GM21360 (cell line): ENCODE measurements at regions not wholly inside any gene's neighbourhood (a gene's known extent, or its start where the extent isn't known, plus 50 kb on each side); places are given as distances from the start of the nearest gene placed in this dataset.

Source experiments
- ATAC-seq: cut with Tn5 transposase; IDR thresholded peaks from one replicate; pipeline ENCODE4 v1.9.1; 2021; ENCODE audit warnings: mild to moderate bottlenecking, moderate library complexity; ENCODE audit not compliant: unreplicated experiment

DNA sequence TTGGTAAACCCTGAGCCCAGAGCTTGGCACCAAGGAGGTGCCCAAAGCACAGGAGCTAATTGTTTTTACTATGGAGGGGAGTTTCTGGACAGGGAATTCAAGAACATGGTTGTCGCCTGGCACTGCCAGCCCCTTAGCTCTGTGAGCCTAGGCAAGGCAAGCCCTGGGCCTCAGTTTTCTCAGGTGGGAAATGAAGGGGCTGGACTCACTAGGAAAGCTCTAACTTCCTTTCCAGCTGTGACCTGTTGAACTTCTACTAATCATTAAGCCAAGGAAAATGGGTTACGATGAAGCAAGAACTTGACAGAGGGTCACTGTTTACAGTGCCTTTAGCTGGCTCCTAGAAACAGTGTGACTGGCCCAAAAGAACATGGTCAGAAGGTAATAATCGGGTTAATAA lies 277.2 kb downstream of the SHQ1 start:
- ATAC-seq = no peak

DNA sequence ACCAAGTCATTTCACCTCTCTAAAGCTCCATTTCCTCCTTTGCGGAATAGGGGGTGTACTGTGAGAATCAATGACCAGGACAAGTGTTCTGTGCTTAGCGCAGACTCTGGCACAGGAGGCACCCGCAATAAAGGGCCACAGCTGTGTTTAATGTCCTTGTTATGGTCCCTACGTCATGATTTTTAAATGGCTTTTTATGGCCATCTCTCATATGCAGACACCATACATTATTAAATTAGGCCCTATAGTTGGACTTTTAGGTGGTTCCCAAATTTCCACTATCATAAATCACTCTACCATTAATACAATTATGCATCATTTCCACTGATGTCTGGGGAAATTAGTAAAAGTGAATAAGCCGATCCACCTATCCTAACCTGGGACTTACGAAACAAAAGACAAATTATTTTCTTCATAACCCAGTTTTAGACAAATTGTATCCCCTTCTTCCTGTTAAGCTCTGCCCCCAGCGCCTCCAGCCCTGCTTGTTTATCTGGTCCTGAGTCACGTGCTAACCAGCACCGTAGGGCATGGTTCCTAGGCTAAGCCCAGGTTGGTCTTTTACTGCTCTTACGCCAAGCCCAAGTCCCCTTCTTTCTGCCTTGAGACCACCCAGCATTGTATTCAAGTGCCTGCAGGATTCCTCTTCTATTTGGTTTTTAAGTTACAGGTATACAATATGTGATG lies 278.3 kb downstream of the SHQ1 start:
- no peak for ATAC-seq

DNA sequence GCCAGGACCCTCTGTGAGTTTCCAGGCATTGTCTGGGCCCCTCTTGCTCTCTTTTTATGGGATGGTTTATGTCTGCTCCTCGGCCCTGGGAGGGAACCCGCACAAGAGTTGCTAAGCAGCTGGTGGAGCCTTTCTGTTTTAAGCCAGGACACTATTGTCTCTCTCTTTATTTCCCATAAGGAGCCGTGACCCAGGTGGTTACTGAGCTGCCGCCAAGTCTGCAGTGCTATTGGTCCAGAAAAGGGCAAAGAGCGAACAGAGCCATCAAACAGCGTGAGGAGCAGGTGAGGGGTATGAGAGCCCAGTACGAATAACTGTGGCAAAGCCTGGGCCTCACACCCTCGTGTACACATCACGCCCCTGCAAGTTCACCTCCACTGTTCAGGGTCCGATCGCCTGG lies 280.2 kb downstream of the SHQ1 start:
- ATAC-seq = no peak

DNA sequence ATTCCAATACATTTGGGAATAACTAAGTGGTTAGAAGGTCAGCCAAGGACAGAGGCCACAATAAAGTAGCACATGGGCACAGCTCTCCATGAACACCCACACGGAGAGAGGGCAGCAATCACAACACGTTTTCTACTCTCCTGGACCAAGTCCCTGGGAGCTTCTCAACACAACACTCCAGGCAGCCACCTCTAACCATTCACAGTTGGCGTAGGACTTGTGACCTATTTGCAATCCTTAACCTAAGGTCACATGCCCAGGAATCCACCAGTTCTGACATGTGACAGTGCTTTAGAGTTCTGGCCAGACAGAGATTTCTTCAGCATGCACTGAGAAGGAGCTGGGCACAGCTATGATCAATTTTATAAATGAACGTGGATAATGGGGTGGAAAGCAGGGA lies 280.8 kb downstream of the SHQ1 start:
- no peak for ATAC-seq

DNA sequence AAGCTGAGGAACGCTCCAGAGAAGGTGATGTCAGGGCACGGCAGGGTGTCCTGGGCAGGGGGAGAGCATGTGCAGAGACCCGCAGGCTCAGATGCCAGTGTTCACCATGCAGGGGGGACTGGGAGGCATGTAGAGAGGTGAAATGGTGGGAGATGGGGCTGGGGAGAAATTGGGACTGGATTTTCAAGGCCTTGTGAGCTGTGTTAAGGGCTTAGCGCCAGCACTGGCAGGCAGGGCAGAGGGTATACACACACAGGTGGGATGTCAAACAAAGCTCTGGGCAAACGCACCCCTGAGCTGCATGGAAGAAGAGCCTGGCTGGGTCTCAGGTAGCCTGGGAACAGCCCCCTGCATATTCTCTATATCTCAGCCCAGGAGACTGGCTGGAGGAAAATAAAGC lies 282.7 kb downstream of the SHQ1 start:
- no peak for ATAC-seq

DNA sequence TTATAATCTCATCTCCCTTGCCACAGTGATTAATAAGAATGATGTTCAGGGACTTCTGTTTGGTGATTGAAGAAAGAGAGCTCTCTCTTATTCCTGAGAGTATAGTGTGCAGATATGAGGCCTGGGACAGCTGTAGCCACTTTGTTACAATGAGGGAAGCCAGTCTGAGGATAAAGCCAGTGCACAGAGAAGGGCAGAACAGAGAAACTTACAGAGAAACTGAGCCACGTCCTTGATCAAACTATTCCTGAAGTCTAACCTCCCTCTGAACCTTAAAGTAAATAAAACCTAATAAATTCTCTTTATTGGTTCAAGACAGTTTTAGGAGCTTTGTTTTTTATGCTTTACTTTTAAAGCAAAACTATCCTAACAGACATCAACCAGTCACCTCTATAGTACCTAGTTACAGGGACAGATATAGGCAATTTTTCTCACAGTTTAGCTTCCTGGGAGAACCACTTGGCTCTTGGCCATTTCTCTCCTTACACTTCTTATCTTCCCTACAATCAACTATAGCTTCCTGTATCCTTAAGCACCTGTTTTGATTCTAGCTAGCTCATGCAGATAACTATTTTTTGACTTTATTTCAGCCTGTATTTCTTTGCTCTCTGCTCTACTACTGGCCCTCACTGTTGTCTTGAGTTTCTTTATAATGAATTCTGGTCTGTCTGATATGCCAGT lies 284.4 kb downstream of the SHQ1 start:
- no peak for ATAC-seq

DNA sequence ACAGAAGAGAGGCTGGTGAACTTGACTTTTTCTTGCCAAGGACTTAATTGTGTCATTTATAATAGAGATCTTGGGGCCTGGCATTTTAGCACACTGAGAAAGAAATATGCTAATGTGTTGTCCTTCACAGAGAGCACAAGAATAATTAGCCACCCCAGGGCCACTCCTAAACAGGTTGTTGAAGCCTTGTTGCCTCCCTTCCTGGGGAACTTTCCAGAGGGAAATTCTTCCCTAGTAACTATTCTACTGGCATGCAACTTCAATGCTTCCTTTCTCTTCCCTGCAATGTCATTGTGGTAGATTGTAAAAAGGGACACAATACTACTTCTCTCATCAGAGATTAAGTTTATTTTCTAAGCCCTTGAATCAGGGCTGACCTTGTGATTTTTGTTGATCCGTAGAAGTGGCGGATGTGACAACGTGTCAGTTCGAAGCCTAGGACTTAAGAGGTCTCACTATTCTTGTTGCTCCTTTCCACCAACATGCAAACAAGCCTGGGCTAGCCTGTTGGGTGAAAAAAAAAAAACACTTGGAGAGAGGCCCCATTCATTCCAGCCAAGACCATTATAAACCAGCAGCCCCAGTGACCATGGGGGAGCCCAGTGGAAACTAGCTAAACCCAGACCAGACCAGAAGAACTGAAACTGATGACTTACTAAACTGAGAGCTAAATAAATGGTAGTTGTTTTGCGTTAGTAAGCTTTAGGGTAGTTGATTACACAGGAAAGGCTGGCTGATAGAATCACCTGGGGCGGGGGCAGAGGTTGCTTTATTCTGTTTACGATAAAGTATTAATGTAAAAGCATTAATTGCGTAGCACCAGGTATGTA lies 287.2 kb downstream of the SHQ1 start:
- no peak for ATAC-seq

DNA sequence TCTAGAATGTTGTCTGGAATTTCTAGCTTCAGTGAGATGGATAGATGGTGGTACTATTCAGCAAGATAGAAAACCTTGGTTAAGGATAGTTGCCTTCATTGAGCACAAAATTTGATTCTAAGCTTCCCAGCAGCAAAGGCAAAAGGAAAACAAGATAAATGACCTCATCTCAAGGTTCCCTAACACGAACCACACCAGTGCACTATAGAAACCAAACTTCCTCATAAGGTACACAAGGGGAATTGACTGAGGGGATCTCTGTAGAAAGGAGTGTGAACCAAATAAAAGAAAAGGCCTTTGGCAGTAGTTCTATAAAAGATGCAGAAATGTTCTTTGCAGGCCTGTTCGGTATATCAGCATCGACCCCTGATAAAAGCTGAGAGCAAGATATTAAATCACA lies 288.9 kb downstream of the SHQ1 start:
- ATAC-seq = no peak

DNA sequence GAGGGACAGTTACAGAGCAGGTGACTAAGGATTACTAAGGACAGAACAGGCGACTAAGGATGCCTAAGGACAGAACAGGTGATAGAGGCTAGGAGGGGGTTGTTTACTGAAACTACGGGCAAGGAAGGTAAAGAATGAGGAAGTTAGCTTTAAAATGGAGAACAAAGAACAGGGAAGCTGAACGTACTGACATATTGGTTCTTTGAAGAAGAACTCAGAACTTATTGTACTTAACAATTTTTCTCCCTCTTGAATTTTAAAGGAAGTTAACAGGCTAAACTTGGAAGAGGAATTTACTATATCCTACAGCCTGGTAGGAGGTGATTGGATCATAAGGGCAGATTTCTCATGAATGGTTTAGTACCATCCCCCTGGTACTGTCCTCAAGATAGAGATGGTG lies 290.2 kb downstream of the SHQ1 start:
- no peak for ATAC-seq

DNA sequence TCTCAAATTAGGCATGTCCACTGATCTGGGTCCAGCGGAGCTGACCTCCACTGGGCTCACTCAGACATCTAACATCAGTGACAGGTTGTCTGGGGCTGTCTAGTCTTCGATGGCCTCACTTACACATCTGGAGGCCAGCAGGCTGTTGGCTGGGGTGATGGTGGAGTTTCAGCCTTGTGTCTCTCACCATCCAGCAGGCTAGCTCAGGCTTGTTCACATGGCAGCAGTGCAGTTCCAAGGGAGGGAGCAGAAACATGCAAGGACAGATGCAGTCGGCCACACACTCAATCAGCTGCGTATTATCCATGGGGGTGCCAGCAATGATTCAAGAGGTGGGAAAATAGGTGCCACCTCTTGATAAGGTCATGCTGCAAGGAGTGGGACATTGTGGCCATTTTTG lies 292.5 kb downstream of the SHQ1 start:
- no peak for ATAC-seq

DNA sequence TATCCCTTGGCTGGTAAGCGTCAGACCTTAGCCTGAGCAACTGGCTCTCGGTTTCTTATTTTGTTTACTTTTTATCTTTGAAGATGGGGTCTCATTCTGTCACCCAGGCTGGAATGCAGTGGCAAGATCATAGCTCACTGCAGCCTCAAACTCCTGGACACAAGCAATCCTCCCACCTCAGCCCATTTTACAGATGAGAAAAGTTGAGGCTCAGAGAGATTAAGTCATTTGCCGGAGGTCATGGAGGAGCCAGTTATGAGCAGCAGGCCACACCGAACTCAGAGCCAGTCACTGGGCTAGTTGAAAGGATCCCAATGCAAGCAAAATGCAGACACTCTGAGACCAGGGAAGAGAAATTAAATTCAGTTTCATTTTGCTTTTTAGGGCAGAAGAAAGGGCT lies 293.6 kb downstream of the SHQ1 start:
- ATAC-seq = no peak

DNA sequence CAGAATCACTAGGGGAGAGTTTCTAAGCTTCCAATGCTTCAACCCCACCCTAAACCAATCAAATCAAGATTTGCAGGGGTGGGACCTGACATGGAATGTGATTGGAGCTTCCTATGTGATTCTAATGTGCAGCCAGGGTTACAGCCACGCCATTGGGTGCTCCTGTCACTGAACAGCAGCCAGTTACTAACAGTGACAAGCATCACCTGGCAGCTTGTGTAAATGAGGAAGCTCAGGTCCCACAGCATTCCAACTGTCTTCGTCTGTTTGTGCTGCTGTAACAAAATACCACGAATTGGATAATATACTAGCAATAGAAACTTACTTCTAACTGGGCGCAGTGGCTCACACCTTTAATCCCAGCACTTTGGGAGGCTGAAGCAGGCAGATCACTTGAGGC lies 294.9 kb downstream of the SHQ1 start:
- no peak for ATAC-seq

DNA sequence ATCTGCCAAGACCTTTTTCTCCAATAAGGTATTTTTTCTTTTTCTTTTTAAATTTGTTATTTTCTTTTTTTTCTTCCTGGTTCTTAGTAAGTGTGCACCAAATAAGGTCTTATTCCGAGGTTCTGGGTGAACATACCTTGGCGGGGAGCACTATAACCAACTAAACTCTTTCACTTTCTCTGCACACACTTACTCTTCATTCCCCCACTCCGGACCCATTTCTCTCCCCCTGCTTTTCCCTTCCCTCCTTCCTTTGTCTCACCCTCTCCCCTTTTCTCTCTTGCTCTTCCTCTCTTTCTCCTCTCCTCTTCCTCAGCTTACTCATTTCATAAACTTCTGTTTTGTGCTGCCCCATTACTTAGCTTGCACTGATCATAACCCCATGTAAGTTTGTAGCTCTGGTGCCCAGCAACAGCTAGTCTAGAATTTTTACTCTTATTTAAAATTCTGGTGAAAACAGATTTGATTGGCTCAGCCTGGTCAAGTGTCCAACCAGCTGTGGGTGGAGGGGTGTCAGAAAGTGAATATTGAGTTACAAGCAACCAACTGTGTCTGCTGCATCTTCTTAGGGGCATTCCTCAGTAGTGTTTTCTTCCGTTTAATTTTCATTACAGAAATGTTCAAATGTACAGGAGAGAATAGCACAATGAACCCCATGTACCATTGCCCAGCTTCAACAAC lies 297.5 kb downstream of the SHQ1 start:
- ATAC-seq = no peak

DNA sequence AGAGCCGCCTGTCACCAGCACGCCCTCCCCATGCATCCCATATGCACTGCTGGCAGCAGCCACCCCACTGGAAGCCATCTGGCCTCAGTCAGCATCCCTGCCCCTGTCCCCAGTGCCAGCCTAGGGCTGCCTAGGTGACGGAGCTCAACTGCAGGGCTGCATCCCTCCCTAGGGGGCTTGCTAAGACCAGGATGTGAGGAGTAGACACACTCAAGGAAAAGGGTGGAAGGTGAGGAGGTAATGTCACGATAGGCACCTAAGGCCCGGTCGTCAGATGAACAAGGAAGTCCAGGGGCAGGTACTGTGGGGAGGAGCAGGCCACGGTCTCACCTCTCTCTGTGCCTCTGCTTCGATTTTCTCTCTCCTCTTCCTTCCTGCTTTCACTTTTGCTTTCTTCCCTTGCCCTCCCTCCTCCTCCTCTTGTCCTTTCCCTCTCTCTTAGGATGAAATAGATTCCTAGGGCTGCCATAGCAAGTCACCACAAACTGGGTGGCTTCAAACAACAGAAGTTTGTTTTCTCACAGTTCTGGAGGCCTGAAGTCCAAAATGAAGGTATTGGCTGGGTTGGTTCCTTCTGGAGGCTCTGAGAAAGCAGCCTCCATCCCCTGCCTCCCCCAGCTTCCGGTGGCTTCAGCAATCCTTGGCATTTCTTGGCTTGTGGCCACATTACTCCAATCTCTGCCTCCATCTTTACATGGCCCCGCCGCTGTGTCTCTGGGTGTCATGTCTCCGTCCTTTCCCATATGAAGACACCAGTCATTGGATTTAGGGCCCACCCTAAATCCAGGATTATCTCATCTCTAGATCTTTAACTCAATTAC lies 298.3 kb downstream of the SHQ1 start:
- no peak for ATAC-seq

DNA sequence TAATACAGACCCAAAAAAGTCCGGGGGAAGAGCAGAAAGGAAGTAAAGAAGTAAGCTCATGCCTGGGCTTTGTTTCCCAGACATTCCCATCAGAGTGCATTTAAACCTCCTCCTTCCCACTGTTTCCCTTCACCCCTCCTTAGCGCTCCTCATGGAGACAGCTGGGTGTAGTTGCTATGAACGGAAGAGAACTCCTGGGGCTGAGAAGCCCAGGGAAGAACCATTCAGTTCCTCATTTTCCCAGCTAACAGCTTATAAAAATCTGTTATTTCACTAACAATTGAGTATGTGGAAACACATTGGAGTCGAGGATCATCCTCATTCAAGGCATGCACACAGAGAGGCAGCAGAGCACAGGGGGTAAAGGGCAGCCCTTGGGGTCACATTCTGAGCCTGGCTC lies 299.3 kb downstream of the SHQ1 start:
- ATAC-seq = no peak

DNA sequence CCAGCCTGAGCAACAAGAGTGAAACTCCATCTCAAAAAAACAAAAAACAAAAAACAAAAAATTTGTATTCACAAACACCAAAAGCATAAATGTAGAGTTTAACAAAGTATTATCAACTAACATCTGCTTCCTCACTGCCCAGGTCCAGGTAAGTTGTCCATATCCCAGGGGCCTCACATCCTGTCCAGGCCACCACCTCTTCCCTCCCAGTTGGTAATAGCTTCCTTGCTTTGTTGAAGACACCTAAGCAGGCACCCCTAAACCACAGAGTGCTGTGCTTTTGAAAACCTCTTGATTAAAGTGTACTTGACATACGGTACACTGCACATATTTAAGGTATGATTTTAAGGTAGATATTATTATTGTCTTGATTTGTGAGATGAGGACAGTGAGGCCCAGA lies 299.8 kb downstream of the SHQ1 start:
- no peak for ATAC-seq

DNA sequence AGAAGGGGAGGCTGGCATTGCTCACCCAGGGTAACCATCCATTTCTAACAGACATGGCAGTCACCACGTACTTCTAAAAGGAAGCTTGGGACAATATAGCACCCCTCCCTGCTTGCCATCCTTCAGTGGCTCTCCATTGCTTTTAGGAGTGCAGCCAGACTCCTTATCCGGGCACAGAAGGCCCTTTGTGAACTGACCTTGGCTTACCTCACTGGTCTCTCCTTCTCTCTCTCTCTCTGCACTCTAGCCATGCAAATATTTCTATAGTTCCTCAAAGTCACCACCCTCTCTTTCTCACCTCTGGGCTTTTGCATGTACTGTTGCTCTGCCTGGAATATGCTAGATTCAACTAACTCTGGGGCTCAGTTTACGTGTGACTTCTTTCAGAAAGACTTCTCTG lies 301.1 kb downstream of the SHQ1 start:
- no peak for ATAC-seq

DNA sequence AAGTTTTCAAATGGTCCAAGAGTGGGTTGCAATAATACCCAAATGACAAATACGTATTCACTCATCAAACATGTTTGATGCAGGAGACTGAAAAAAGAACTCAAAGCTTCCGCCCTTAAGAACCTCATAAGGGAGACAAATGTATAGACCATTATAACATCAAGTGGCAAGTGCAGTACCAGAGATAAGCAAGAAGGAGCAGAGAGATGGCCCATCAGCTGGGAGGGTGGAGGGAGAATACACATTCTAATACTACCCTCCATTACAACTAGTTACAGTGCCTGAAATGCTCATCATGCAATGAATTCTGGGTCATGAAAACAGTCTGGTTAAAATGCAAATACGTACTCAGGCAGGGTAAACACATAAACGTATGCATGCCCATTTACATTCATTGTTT lies 304.0 kb downstream of the SHQ1 start:
- ATAC-seq = no peak

DNA sequence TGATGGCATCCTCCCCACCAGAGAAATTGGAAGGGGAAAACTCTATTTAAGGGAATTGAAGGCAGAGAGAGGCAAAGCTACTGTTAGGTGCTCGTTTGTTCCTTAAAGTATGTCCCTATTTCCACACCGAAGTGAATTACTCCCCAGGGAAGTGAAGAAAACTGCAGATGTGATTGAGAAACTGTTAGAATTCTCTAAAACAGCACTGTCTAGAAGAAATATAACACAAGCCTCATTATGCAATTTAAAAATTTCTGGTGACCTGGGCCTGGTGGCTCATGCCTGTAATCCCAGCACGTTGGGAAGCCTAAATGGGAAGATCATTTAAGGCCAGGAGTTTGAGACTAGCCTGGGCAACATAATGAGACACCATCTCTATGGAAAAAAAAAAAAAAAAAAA lies 305.0 kb downstream of the SHQ1 start:
- ATAC-seq = no peak

DNA sequence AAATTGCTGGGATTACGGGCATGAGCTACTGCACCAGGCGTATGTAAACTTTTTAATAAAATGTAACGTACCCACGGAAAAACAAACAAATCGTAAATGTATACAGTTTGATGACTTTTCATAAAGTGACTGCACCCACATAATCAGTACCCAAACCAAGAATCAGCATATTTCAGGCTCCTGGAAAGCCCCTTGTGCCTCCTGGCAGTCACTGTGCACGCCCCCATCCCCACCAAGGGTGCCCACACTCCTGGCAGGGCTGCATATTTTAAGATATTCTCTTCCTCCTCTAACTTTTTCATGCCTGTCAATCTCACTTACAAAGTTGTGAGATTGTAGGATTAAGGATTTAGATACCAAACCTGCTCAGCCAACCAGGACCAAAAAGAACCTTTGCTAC lies 305.5 kb downstream of the SHQ1 start:
- ATAC-seq = no peak

DNA sequence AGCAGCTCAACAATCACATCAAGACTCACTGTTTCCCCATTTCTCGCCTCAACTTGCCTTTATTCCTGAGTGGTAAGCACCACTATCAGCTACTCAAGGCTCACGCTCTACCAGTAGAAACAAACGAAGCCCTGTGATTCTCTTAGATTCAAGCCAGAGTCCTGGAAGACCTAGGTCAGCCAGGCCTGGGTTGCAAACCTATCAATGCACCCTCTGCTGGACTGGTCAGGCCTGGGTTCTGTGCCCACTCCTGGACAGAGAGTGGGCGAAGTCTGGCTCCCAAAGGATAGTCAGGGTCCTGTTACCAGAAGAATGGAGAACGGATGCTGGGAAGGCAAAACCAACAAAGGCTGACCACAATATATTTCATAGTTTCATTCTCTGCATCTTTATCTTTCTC lies 308.4 kb downstream of the SHQ1 start:
- ATAC-seq = no peak
